WTC11 (cell line): ENCODE measurements at regions not wholly inside any gene's neighbourhood (a gene's known extent, or its start where the extent isn't known, plus 50 kb on each side); places are given as distances from the start of the nearest gene placed in this dataset.

Experiments used
- ATAC-seq: fragments of 200-7000 bp; cut with Tn5 transposase; 2 replicates; pipeline ENCODE4 v1.10.0; 2021; ENCODE audit warnings: mild to moderate bottlenecking, moderate library complexity
- CTCF ChIA-PET: fragments of 300-600 bp; sonication (Branson Sonifier 250); formaldehyde crosslinking; loops from one replicate; lab custom pipeline; 2021; ENCODE audit warnings: antibody characterized with exemption; lab: Charles Lee
- POLR2A ChIA-PET: fragments of 350-600 bp; sonication (Branson Sonifier 250); formaldehyde crosslinking; loops from one replicate; lab custom pipeline; 2021; ENCODE audit warnings: antibody characterized with exemption; lab: Charles Lee
- DNase-seq: peaks from one replicate; pipeline ENCODE4 v3.0.0; 2021; ENCODE audit warnings: low spot score
- H3K27ac Mint-ChIP-seq: 2 replicates; pipeline ENCODE4 v1.8.0; 2021; ENCODE audit warnings: mixed read lengths
- H3K27me3 Mint-ChIP-seq: 2 replicates; pipeline ENCODE4 v1.8.0; 2021; ENCODE audit warnings: low read depth, mild to moderate bottlenecking, moderate library complexity, mixed read lengths
- H3K36me3 Mint-ChIP-seq: 2 replicates; pipeline ENCODE4 v1.8.0; 2021; ENCODE audit warnings: mixed read lengths
- H3K4me1 Mint-ChIP-seq: 2 replicates; pipeline ENCODE4 v1.8.0; 2022; ENCODE audit warnings: mixed read lengths
- H3K4me3 Mint-ChIP-seq: 2 replicates; pipeline ENCODE4 v1.8.0; 2021; ENCODE audit warnings: mild to moderate bottlenecking, moderate library complexity, mixed read lengths
- H3K9me3 Mint-ChIP-seq: 2 replicates; pipeline ENCODE4 v1.8.0; 2021; ENCODE audit warnings: mixed read lengths
- ATF3 ChIP-seq: sonication (generic); formaldehyde crosslinking; conservative IDR thresholded peaks from 2 replicates; pipeline ENCODE4 v1.8.1; 2022; ENCODE audit warnings: mild to moderate bottlenecking, missing genetic modification reagents
- ATF6 ChIP-seq: sonication (generic); formaldehyde crosslinking; IDR thresholded peaks from 2 replicates; pipeline ENCODE4 v1.8.1; 2023; ENCODE audit warnings: mild to moderate bottlenecking, missing genetic modification reagents
- CREB1 ChIP-seq: sonication (generic); formaldehyde crosslinking; IDR thresholded peaks from 2 replicates; pipeline ENCODE4 v1.8.0; 2023; ENCODE audit warnings: mild to moderate bottlenecking, missing genetic modification reagents
- CTCF ChIP-seq: fragments of 200-600 bp; IDR thresholded peaks from 2 replicates; pipeline ENCODE4 v1.8.0; 2022; ENCODE audit warnings: antibody characterized with exemption
- ELF4 ChIP-seq: sonication (generic); formaldehyde crosslinking; IDR thresholded peaks from 2 replicates; pipeline ENCODE4 v1.8.1; 2022; ENCODE audit warnings: low read depth, mild to moderate bottlenecking, moderate library complexity, missing genetic modification reagents
- FOXK1 ChIP-seq: sonication (generic); formaldehyde crosslinking; IDR thresholded peaks from 2 replicates; pipeline ENCODE4 v1.8.0; 2022; ENCODE audit warnings: mild to moderate bottlenecking, moderate library complexity, missing genetic modification reagents
- FOXP1 ChIP-seq: sonication (generic); formaldehyde crosslinking; IDR thresholded peaks from 2 replicates; pipeline ENCODE4 v1.8.0; 2022; ENCODE audit warnings: missing genetic modification reagents, mild to moderate bottlenecking, moderate library complexity, borderline replicate concordance
- IRF2 ChIP-seq: sonication (generic); formaldehyde crosslinking; IDR thresholded peaks from 2 replicates; pipeline ENCODE4 v1.8.0; 2022; ENCODE audit warnings: low read depth, missing genetic modification reagents, borderline replicate concordance
- JAZF1 ChIP-seq: fragments of 250-450 bp; sonication (Bioruptor Pico); IDR thresholded peaks from 2 replicates; pipeline ENCODE4 v1.9.0; 2021; ENCODE audit warnings: moderate library complexity, mild to moderate bottlenecking, inconsistent platforms
- NR3C1 ChIP-seq: sonication (generic); formaldehyde crosslinking; conservative IDR thresholded peaks from 2 replicates; pipeline ENCODE4 v1.8.1; 2023; ENCODE audit warnings: low read depth, mild to moderate bottlenecking, missing genetic modification reagents
- OVOL2 ChIP-seq: fragments of 250-450 bp; sonication (Bioruptor Pico); IDR thresholded peaks from 2 replicates; pipeline ENCODE4 v1.9.0; 2021; ENCODE audit warnings: mild to moderate bottlenecking, borderline replicate concordance
- SMAD4 ChIP-seq: sonication (generic); formaldehyde crosslinking; IDR thresholded peaks from 2 replicates; pipeline ENCODE4 v1.8.0; 2022; ENCODE audit warnings: mild to moderate bottlenecking, missing genetic modification reagents
- SOX15 ChIP-seq: fragments of 250-450 bp; sonication (Bioruptor Pico); IDR thresholded peaks from 2 replicates; pipeline ENCODE4 v1.9.0; 2021; ENCODE audit warnings: mild to moderate bottlenecking
- TCF7 ChIP-seq: sonication (generic); formaldehyde crosslinking; IDR thresholded peaks from 2 replicates; pipeline ENCODE4 v1.8.0; 2022; ENCODE audit warnings: mild to moderate bottlenecking, low read depth, missing genetic modification reagents, moderate library complexity
- TEAD4 ChIP-seq: sonication (generic); formaldehyde crosslinking; IDR thresholded peaks from 2 replicates; pipeline ENCODE4 v1.8.0; 2022; ENCODE audit warnings: mild to moderate bottlenecking, missing genetic modification reagents
- ZNF263 ChIP-seq: sonication (generic); formaldehyde crosslinking; IDR thresholded peaks from 2 replicates; pipeline ENCODE4 v1.8.1; 2022; ENCODE audit warnings: low read depth, mild to moderate bottlenecking, moderate library complexity, missing genetic modification reagents

GRCh38 chr3:194246709-194247349, 104.3 kb downstream of the CPN2 start (continued):
- TF ChIP-seq ATF3 (CRISPR knock-in tag), result no peak
- TF ChIP-seq TEAD4 (CRISPR knock-in tag), result no peak
- TF ChIP-seq SOX15 (CRISPR knock-in tag), result no peak
- TF ChIP-seq CTCF, result no peak

GRCh38 chr3:194247350-194247740, 103.8 kb downstream of the CPN2 start:
- CTCF ChIA-PET, result interaction anchor here (0.9 kb wide), 1 partner anchor 68 kb away, joined by 3 read pairs; no protein-coding TSS in a partner anchor
- POLR2A ChIA-PET, result no interaction called here
- no peak for DNase-seq

GRCh38 chr3:194249323-194250097, 101.6 kb downstream of the CPN2 start:
- peaks cover 32% of the 10 kb centered on the region for H3K4me1 Mint-ChIP-seq
- no peaks in the 10 kb centered on the region; the same call in 1 of the 2 replicates for H3K27me3 Mint-ChIP-seq
- TF ChIP-seq OVOL2 (no peak), SMAD4 (CRISPR knock-in tag) (no peak), NR3C1 (CRISPR knock-in tag) (no peak), TCF7 (no peak), ATF6 (CRISPR knock-in tag) (no peak), JAZF1 (no peak), SOX15 (CRISPR knock-in tag) (no peak), FOXP1 (CRISPR knock-in tag) (no peak), IRF2 (CRISPR knock-in tag) (no peak), FOXK1 (CRISPR knock-in tag) (no peak), CREB1 (no peak)
- H3K27ac Mint-ChIP-seq, result no peak overlapping the region
- ATAC-seq (no peak), DNase-seq (no peak)
- no peaks in the 10 kb centered on the region for H3K36me3 Mint-ChIP-seq
- H3K4me3 Mint-ChIP-seq, result no peak overlapping the region
- ChIA-PET POLR2A (no interaction called here), CTCF (interaction anchor here (1.0 to 1.3 kb wide), 2 partner anchors 38 to 67 kb away, joined by 3 to 4 read pairs; no protein-coding TSS in a partner anchor)
- no peaks in the 10 kb centered on the region for H3K9me3 Mint-ChIP-seq

More at GRCh38 chr3:194247350-194247740, 103.8 kb downstream of the CPN2 start:
- H3K36me3 Mint-ChIP-seq, result no peaks in the 10 kb centered on the region
- H3K9me3 Mint-ChIP-seq, result no peaks in the 10 kb centered on the region
- no peak for TF ChIP-seq ELF4 (CRISPR knock-in tag)
- no peak for TF ChIP-seq ZNF263 (CRISPR knock-in tag)
- no peak for TF ChIP-seq SOX15 (CRISPR knock-in tag)
- H3K27ac Mint-ChIP-seq, result no peak overlapping the region
- peaks cover 32% of the 10 kb centered on the region for H3K4me1 Mint-ChIP-seq
- H3K27me3 Mint-ChIP-seq, result no peaks in the 10 kb centered on the region; the same call in 1 of the 2 replicates
- ATAC-seq, result no peak
- no peak overlapping the region for H3K4me3 Mint-ChIP-seq
